ENCODE measurements at regions not wholly inside any gene's neighbourhood (a gene's known extent, or its start where the extent isn't known, plus 50 kb on each side); places are given as distances from the start of the nearest gene placed in this dataset.
A peak's percentile ranks its signal among the peaks of the same experiment; 100 is the strongest.

- DNase-seq = no peak
These were observed 52.9 kb upstream of the PIK3CG start for GRCh38 chr7:106812027-106812643.

- peak; percentile 13 for DNase-seq
These were observed 51.3 kb upstream of the PIK3CG start for GRCh38 chr7:106813705-106814305.

GRCh38 chr7:106814887-106815286 is 50.2 kb upstream of the PIK3CG start:
- peak; percentile 9 for DNase-seq
